HCT116 (cell line): ENCODE measurements at regions not wholly inside any gene's neighbourhood (a gene's known extent, or its start where the extent isn't known, plus 50 kb on each side); places are given as distances from the start of the nearest gene placed in this dataset.

Experiments used
- CEBPB ChIP-seq: IDR thresholded peaks from 2 replicates; pipeline ENCODE4 v1.6.1; 2012; ENCODE audit warnings: low read depth
- CTCF ChIP-seq, 3 experiments: fragments of 200-600 bp in 1 of 3; sonication (generic) in 1 of 3; IDR thresholded peaks in 2 of 3; conservative IDR thresholded peaks in 1 of 3; 2 replicates each; pipeline ENCODE4 v1.5.1; 2012 to 2017; ENCODE audit warnings: low read depth in 2 of 3, low read length in 2 of 3, antibody characterized with exemption in 1 of 3, borderline replicate concordance in 1 of 3, control low read depth in 1 of 3, mild to moderate bottlenecking in 1 of 3, mixed read lengths in 1 of 3, mixed run types in 1 of 3, moderate library complexity in 1 of 3; ENCODE audit not compliant: insufficient read depth in 1 of 3
- EGR1 ChIP-seq: IDR thresholded peaks from 2 replicates; pipeline ENCODE4 v1.6.1; 2012; ENCODE audit warnings: low read depth
- EZH2 ChIP-seq: fragments of 200-600 bp; sonication (generic); IDR thresholded peaks from 2 replicates; pipeline ENCODE4 v1.6.1; 2017; ENCODE audit warnings: antibody characterized with exemption, mixed run types
- MAX ChIP-seq: IDR thresholded peaks from 2 replicates; pipeline ENCODE4 v1.6.1; 2012
- POLR2A ChIP-seq: IDR thresholded peaks from 2 replicates; pipeline ENCODE4 v1.7.0; 2011; ENCODE audit warnings: borderline replicate concordance; ENCODE audit not compliant: insufficient read depth, insufficient read length; ENCODE audit errors: extremely low read depth
- POLR2AphosphoS5 ChIP-seq: IDR thresholded peaks from 2 replicates; pipeline ENCODE4 v1.6.1; 2011; ENCODE audit warnings: mild to moderate bottlenecking, low read depth, low read length, moderate library complexity
- REST ChIP-seq: IDR thresholded peaks from 2 replicates; pipeline ENCODE4 v1.6.1; 2012; ENCODE audit warnings: low read depth
- SIN3A ChIP-seq: IDR thresholded peaks from 2 replicates; pipeline ENCODE4 v1.6.1; 2012; ENCODE audit warnings: low read depth
- SP1 ChIP-seq: IDR thresholded peaks from 2 replicates; pipeline ENCODE4 v1.6.1; 2012; ENCODE audit warnings: low read depth
- ZNF274 ChIP-seq: fragments of 200-500 bp; sonication (Bioruptor generic); IDR thresholded peaks from 2 replicates; pipeline ENCODE4 v1.6.1; 2014; ENCODE audit warnings: mild to moderate bottlenecking, low read depth, low read length, inconsistent platforms

GRCh38 chr2:18487106-18487913, 73.1 kb downstream of the RDH14 start:
- TF ChIP-seq ZNF274 (no peak), CTCF (IDR thresholded peaks at IDR 0.05 in 2 of 3, conservative IDR thresholded peaks at IDR 0.05 in 1 of 3; ENCODE audit: borderline replicate concordance in 1 of 3, insufficient read depth in 1 of 3, low read depth in 2 of 3, low read length in 2 of 3) (no peak), REST (no peak), POLR2A (no peak), POLR2AphosphoS5 (no peak), EGR1 (no peak), SIN3A (no peak), CEBPB (no peak), MAX (no peak), SP1 (no peak), EZH2 (no peak)
